SK-N-SH (cell line): ENCODE measurements at regions not wholly inside any gene's neighbourhood (a gene's known extent, or its start where the extent isn't known, plus 50 kb on each side); places are given as distances from the start of the nearest gene placed in this dataset.
A peak's percentile ranks its signal among the peaks of the same experiment; 100 is the strongest.

ENCODE experiments used
- CTCF ChIA-PET: fragments of 300-600, 350-600 bp; formaldehyde crosslinking; extraction: SDS; loops from one replicate; lab custom pipeline; 2021; lab: Yijun Ruan, JAX
- POLR2A ChIA-PET: fragments of 350-600 bp; sonication (Branson Sonifier 250); formaldehyde crosslinking; extraction: SDS; loops from one replicate; lab custom pipeline; 2020; ENCODE audit warnings: antibody characterized with exemption, inconsistent platforms; lab: Yijun Ruan, JAX
- DNase-seq: peaks from one replicate; pipeline ENCODE4 v3.0.0; 2012
- H2AFZ ChIP-seq: fragments of 200-600 bp; sonication (generic); 2 replicates; pipeline ENCODE4 v1.8.1; 2016; ENCODE audit warnings: antibody characterized with exemption, mild to moderate bottlenecking, low read depth
- H3F3A ChIP-seq: fragments of 200-600 bp; sonication (generic); replicated peaks from 2 replicates; pipeline ENCODE3; 2016; ENCODE audit warnings: antibody characterized with exemption, mild to moderate bottlenecking; ENCODE audit not compliant: insufficient read depth
- H3K27ac ChIP-seq, 2 experiments: fragments of 200-500 bp in 1 of 2; fragments of 200-600 bp in 1 of 2; sonication (Bioruptor generic) in 1 of 2; sonication (generic), shearing (Covaris generic) in 1 of 2; 2 replicates each; pipeline versions ENCODE4 v1.5.1 to v1.6.1; 2014 to 2016; ENCODE audit warnings: low read depth in 2 of 2, inconsistent platforms in 1 of 2, low read length in 1 of 2, mild to moderate bottlenecking in 1 of 2, mixed read lengths in 1 of 2
- H3K27me3 ChIP-seq: fragments of 200-600 bp; sonication (generic), shearing (Covaris generic); 2 replicates; pipeline ENCODE4 v1.6.1; 2016; ENCODE audit warnings: mixed run types; ENCODE audit not compliant: insufficient read depth
- H3K36me3 ChIP-seq, 2 experiments: fragments of 200-500 bp in 1 of 2; fragments of 200-600 bp in 1 of 2; sonication (Bioruptor generic) in 1 of 2; sonication (generic) in 1 of 2; replicated peaks in 1 of 2; 2 replicates each; pipeline versions ENCODE3 to v1.5.1; 2014 to 2016; ENCODE audit warnings: low read length in 1 of 2, mild to moderate bottlenecking in 1 of 2; ENCODE audit not compliant: insufficient read depth in 2 of 2, control insufficient read depth in 1 of 2
- H3K4me1 ChIP-seq, 2 experiments: fragments of 200-500 bp in 1 of 2; fragments of 200-600 bp in 1 of 2; sonication (Bioruptor generic) in 1 of 2; sonication (generic), shearing (Covaris generic) in 1 of 2; 2 replicates each; pipeline versions ENCODE4 v1.5.1 to v1.6.1; 2014 to 2016; ENCODE audit warnings: low read depth in 1 of 2, low read length in 1 of 2, mixed run types in 1 of 2; ENCODE audit not compliant: insufficient read depth in 2 of 2, control insufficient read depth in 1 of 2
- H3K4me2 ChIP-seq: fragments of 200-600 bp; sonication (generic), shearing (Covaris generic); 2 replicates; pipeline ENCODE4 v1.6.1; 2017; ENCODE audit warnings: mixed run types
- H3K4me3 ChIP-seq, 2 experiments: fragments of 200-500 bp in 1 of 2; fragments of 200-600 bp in 1 of 2; sonication (Bioruptor generic) in 1 of 2; sonication (generic), shearing (Covaris generic) in 1 of 2; 2 replicates each; pipeline versions ENCODE4 v1.5.1 to v1.8.1; 2014 to 2016; ENCODE audit warnings: low read depth in 2 of 2, inconsistent platforms in 1 of 2, low read length in 1 of 2, mild to moderate bottlenecking in 1 of 2, mixed read lengths in 1 of 2, moderate library complexity in 1 of 2
- H3K79me2 ChIP-seq: fragments of 200-600 bp; sonication (generic); 2 replicates; pipeline ENCODE4 v1.8.1; 2017; ENCODE audit warnings: mild to moderate bottlenecking; ENCODE audit not compliant: insufficient read depth
- H3K9ac ChIP-seq: fragments of 200-600 bp; sonication (generic); 2 replicates; pipeline ENCODE4 v1.6.1; 2017; ENCODE audit warnings: mixed run types
- H3K9me2 ChIP-seq: fragments of 200-600 bp; sonication (generic); 2 replicates; pipeline ENCODE4 v1.6.1; 2017; ENCODE audit warnings: mixed run types
- H3K9me3 ChIP-seq: fragments of 200-600 bp; sonication (generic); 2 replicates; pipeline ENCODE4 v1.6.1; 2017; ENCODE audit warnings: mixed run types, mild to moderate bottlenecking, moderate library complexity
- H4K20me1 ChIP-seq: fragments of 200-600 bp; sonication (generic); 2 replicates; pipeline ENCODE4 v1.6.1; 2017; ENCODE audit warnings: mild to moderate bottlenecking, mixed run types; ENCODE audit not compliant: insufficient read depth
- CTCF ChIP-seq: fragments of 200-600 bp; sonication (generic); IDR thresholded peaks from 2 replicates; pipeline ENCODE4 v1.6.1; 2017; ENCODE audit warnings: antibody characterized with exemption, mild to moderate bottlenecking, moderate library complexity
- EP300 ChIP-seq, 2 experiments: IDR thresholded peaks; 2 replicates each; pipeline versions ENCODE4 v1.4.0 to v1.6.1; 2012; ENCODE audit warnings: borderline replicate concordance in 1 of 2, low read depth in 1 of 2, low read length in 1 of 2
- FOSL2 ChIP-seq: IDR thresholded peaks from 2 replicates; pipeline ENCODE4 v1.4.0; 2012; ENCODE audit warnings: low read depth, mild to moderate bottlenecking, moderate library complexity, borderline replicate concordance
- GABPA ChIP-seq: IDR thresholded peaks from 2 replicates; pipeline ENCODE4 v1.4.0; 2012; ENCODE audit warnings: low read depth, mild to moderate bottlenecking
- GATA2 ChIP-seq: sonication (generic); formaldehyde crosslinking; IDR thresholded peaks from 2 replicates; pipeline ENCODE4 v1.5.0; 2020; ENCODE audit warnings: mild to moderate bottlenecking, missing genetic modification reagents
- MXI1 ChIP-seq: IDR thresholded peaks from 2 replicates; pipeline ENCODE4 v1.6.1; 2012; ENCODE audit warnings: mild to moderate bottlenecking, low read depth, low read length, improper control_type of control experiment
- PBX3 ChIP-seq: IDR thresholded peaks from 2 replicates; pipeline ENCODE4; 2012
- RAD21 ChIP-seq: IDR thresholded peaks from 2 replicates; pipeline ENCODE4 v1.6.1; 2012; ENCODE audit warnings: mild to moderate bottlenecking, low read length
- RXRA ChIP-seq: IDR thresholded peaks from 2 replicates; pipeline ENCODE4 v1.4.0; 2012; ENCODE audit warnings: low read depth, mild to moderate bottlenecking, borderline replicate concordance
- SIN3A ChIP-seq: IDR thresholded peaks from 2 replicates; pipeline ENCODE4 v1.6.1; 2012; ENCODE audit warnings: low read depth, mild to moderate bottlenecking, low read length, moderate library complexity, borderline replicate concordance
- SMC3 ChIP-seq: IDR thresholded peaks from 2 replicates; pipeline ENCODE4 v1.6.1; 2012; ENCODE audit warnings: low read depth, low read length, improper control_type of control experiment
- TAF1 ChIP-seq: IDR thresholded peaks from 2 replicates; pipeline ENCODE4 v1.6.1; 2012; ENCODE audit warnings: low read depth, mild to moderate bottlenecking, low read length, moderate library complexity, borderline replicate concordance
- TEAD4 ChIP-seq: IDR thresholded peaks from 2 replicates; pipeline ENCODE4 v1.4.0; 2012; ENCODE audit warnings: mild to moderate bottlenecking, borderline replicate concordance; ENCODE audit not compliant: insufficient read depth
- USF1 ChIP-seq: IDR thresholded peaks from 2 replicates; pipeline ENCODE4 v1.4.0; 2012; ENCODE audit warnings: low read depth, borderline replicate concordance
- USF2 ChIP-seq: fragments of 150-350 bp; IDR thresholded peaks from 2 replicates; pipeline ENCODE4 v1.6.1; 2017; ENCODE audit warnings: antibody characterized with exemption, low read length, low read depth, borderline replicate concordance
- WGBS: methylation state at CpG from one replicate; pipeline ENCODE4 v1.1.6; 2017; ENCODE audit warnings: low lambda C conversion rate; 5-methylcytosine and 5-hydroxymethylcytosine counted together

GRCh38 chr16:66150698-66151482 is 215.6 kb upstream of the CDH5 start:
- Histone ChIP-seq H4K20me1 (no peaks in the 10 kb centered on the region), H3K27me3 (no peaks in the 10 kb centered on the region), H3K9ac (no peak overlapping the region), H3K4me1 (no peaks in the 10 kb centered on the region; a peak in 3 of 4 replicates), H3F3A (no peaks in the 10 kb centered on the region), H3K9me3 (no peaks in the 10 kb centered on the region), H3K36me3 (no peaks in the 10 kb centered on the region), H3K79me2 (no peaks in the 10 kb centered on the region), H2AFZ (no peak overlapping the region), H3K9me2 (no peaks in the 10 kb centered on the region), H3K27ac (no peak overlapping the region), H3K4me3 (no peak overlapping the region), H3K4me2 (no peak overlapping the region)
- ChIA-PET POLR2A (no interaction called here), CTCF (interaction anchor here (1.1 kb wide), 1 partner anchor 9 kb away, joined by 3 read pairs; no protein-coding TSS in a partner anchor)
- WGBS, result 84% methylated on average over 7 of the region's 7 CpGs
- TF ChIP-seq MXI1 (no peak), RAD21 (no peak), SMC3 (no peak), SIN3A (no peak), USF2 (no peak), TAF1 (no peak), PBX3 (no peak), USF1 (no peak), TEAD4 (no peak), FOSL2 (no peak)
- no peak for DNase-seq

- Histone ChIP-seq H3F3A (no peaks in the 10 kb centered on the region), H3K9ac (no peak overlapping the region), H3K4me2 (no peak overlapping the region), H3K4me3 (no peak overlapping the region), H4K20me1 (no peaks in the 10 kb centered on the region), H3K27me3 (no peaks in the 10 kb centered on the region), H3K27ac (peak overlapping the region in 1 of 2 experiments; percentile 58; a peak in 1 of 4 replicates), H3K9me3 (no peaks in the 10 kb centered on the region), H3K9me2 (no peaks in the 10 kb centered on the region), H3K36me3 (no peaks in the 10 kb centered on the region), H2AFZ (no peak overlapping the region), H3K4me1 (peaks cover 0 to 7% of the 10 kb centered on the region in 2 experiments; a peak in 2 of 4 replicates), H3K79me2 (no peaks in the 10 kb centered on the region)
- CTCF ChIA-PET, result no interaction called here
- WGBS, result 70% methylated on average over 6 of the region's 6 CpGs
- DNase-seq, result no peak
- POLR2A ChIA-PET, result no interaction called here
- TF ChIP-seq EP300 (IDR thresholded peaks at IDR 0.05; ENCODE audit: borderline replicate concordance in 1 of 2, low read depth in 1 of 2, low read length in 1 of 2) (no peak), GABPA (no peak), RXRA (no peak), GATA2 (CRISPR knock-in tag) (no peak), SMC3 (no peak), CTCF (no peak)
These were observed 219.2 kb upstream of the CDH5 start for GRCh38 chr16:66147291-66147690.
